Neuronal stem cell (in vitro differentiated cells): ENCODE measurements at regions not wholly inside any gene's neighbourhood (a gene's known extent, or its start where the extent isn't known, plus 50 kb on each side); places are given as distances from the start of the nearest gene placed in this dataset.

Experiments used
- DNase-seq: peaks from one replicate; pipeline ENCODE4 v3.0.0-alpha.2; 2013; ENCODE audit warnings: low spot score
- H2AFZ ChIP-seq: one replicate; pipeline ENCODE4 v1.6.1; 2013; ENCODE audit warnings: mild to moderate bottlenecking, low read length, inconsistent platforms
- H2AK5ac ChIP-seq: 2 replicates; pipeline ENCODE4 v1.6.1; 2013; ENCODE audit warnings: low read depth, mild to moderate bottlenecking, inconsistent platforms, low read length, moderate library complexity, mixed read lengths
- H2BK120ac ChIP-seq: 2 replicates; pipeline ENCODE4 v1.6.1; 2013; ENCODE audit warnings: low read depth, mild to moderate bottlenecking, inconsistent platforms, low read length, moderate library complexity, mixed read lengths
- H2BK12ac ChIP-seq: one replicate; pipeline ENCODE4 v1.6.1; 2013; ENCODE audit warnings: low read length, inconsistent platforms
- H2BK15ac ChIP-seq: 2 replicates; pipeline ENCODE4 v1.6.1; 2013; ENCODE audit warnings: mild to moderate bottlenecking, low read length, inconsistent platforms, mixed read lengths
- H2BK5ac ChIP-seq: one replicate; pipeline ENCODE4 v1.6.1; 2013; ENCODE audit warnings: inconsistent platforms, mild to moderate bottlenecking, low read length, moderate library complexity
- H3K14ac ChIP-seq: one replicate; pipeline ENCODE4 v1.6.1; 2013; ENCODE audit warnings: low read length, inconsistent platforms
- H3K18ac ChIP-seq: 2 replicates; pipeline ENCODE4 v1.6.1; 2013; ENCODE audit warnings: low read length, inconsistent platforms
- H3K23ac ChIP-seq: 2 replicates; pipeline ENCODE4 v1.6.1; 2013; ENCODE audit warnings: low read depth, mild to moderate bottlenecking, mixed read lengths, low read length, inconsistent platforms; ENCODE audit not compliant: poor library complexity
- H3K27ac ChIP-seq: replicated peaks from 3 replicates; pipeline ENCODE4 v1.5.1; 2013; ENCODE audit warnings: low read length, inconsistent platforms
- H3K27me3 ChIP-seq, 3 experiments: 2 replicates each; pipeline ENCODE4 v1.6.1; 2013; ENCODE audit warnings: low read length in 3 of 3, mild to moderate bottlenecking in 2 of 3, inconsistent platforms in 1 of 3, low read depth in 1 of 3, mixed read lengths in 1 of 3, moderate library complexity in 1 of 3; ENCODE audit not compliant: control insufficient read depth in 3 of 3, insufficient read depth in 3 of 3
- H3K36me3 ChIP-seq, 2 donors: replicated peaks in 1 of 2; 2 replicates each; pipeline ENCODE4 v1.6.1; 2013; ENCODE audit warnings: low read length in 2 of 2; ENCODE audit not compliant: control insufficient read depth in 2 of 2, insufficient read depth in 2 of 2
- H3K4ac ChIP-seq: 2 replicates; pipeline ENCODE4 v1.6.1; 2013; ENCODE audit warnings: inconsistent platforms, mild to moderate bottlenecking, low read length, moderate library complexity
- H3K4me1 ChIP-seq, 2 donors: 1 replicate in 1 of 2; 2 replicates in 1 of 2; pipeline ENCODE4 v1.6.1; 2013; ENCODE audit warnings: low read length in 2 of 2, low read depth in 1 of 2; ENCODE audit not compliant: control insufficient read depth in 2 of 2, insufficient read depth in 1 of 2
- H3K4me2 ChIP-seq: one replicate; pipeline ENCODE4 v1.6.1; 2013; ENCODE audit warnings: mild to moderate bottlenecking, low read length, inconsistent platforms; ENCODE audit not compliant: insufficient read depth, poor library complexity, severe bottlenecking
- H3K4me3 ChIP-seq, 2 donors: 2 replicates each; pipeline ENCODE4 v1.5.1; 2013; ENCODE audit warnings: low read length in 2 of 2, mild to moderate bottlenecking in 2 of 2, inconsistent platforms in 1 of 2, moderate library complexity in 1 of 2
- H3K79me1 ChIP-seq: one replicate; pipeline ENCODE4 v1.6.1; 2013; ENCODE audit warnings: low read depth, mild to moderate bottlenecking, inconsistent platforms, low read length, moderate library complexity
- H3K9ac ChIP-seq: one replicate; pipeline ENCODE4 v1.6.1; 2013; ENCODE audit warnings: mild to moderate bottlenecking, low read depth, low read length, inconsistent platforms; ENCODE audit not compliant: poor library complexity
- H3K9me3 ChIP-seq, 2 donors: replicated peaks in 1 of 2; 2 replicates each; pipeline versions ENCODE3 to v1.6.1; 2013; ENCODE audit warnings: low read length in 2 of 2, mild to moderate bottlenecking in 2 of 2, inconsistent platforms in 1 of 2, low read depth in 1 of 2, mixed read lengths in 1 of 2, moderate library complexity in 1 of 2; ENCODE audit not compliant: control insufficient read depth in 2 of 2, insufficient read depth in 1 of 2
- H4K8ac ChIP-seq: one replicate; pipeline ENCODE4 v1.6.1; 2013; ENCODE audit warnings: low read depth, mild to moderate bottlenecking, inconsistent platforms, low read length, moderate library complexity
- H4K91ac ChIP-seq: one replicate; pipeline ENCODE4 v1.6.1; 2013; ENCODE audit warnings: low read length, low read depth, mild to moderate bottlenecking, inconsistent platforms; ENCODE audit not compliant: poor library complexity
- WGBS, 2 donors: extraction: QIAGEN DNeasy Blood & Tissue Kit; methylation state at CpG; one replicate each; pipeline ENCODE4 v1.1.7; 2013; ENCODE audit warnings: missing lambda C conversion rate in 2 of 2, mixed read lengths in 1 of 2; ENCODE audit not compliant: insufficient read length in 2 of 2, insufficient replicate concordance in 1 of 2; ENCODE audit errors: extremely low coverage in 2 of 2; 5-methylcytosine and 5-hydroxymethylcytosine counted together

DNA sequence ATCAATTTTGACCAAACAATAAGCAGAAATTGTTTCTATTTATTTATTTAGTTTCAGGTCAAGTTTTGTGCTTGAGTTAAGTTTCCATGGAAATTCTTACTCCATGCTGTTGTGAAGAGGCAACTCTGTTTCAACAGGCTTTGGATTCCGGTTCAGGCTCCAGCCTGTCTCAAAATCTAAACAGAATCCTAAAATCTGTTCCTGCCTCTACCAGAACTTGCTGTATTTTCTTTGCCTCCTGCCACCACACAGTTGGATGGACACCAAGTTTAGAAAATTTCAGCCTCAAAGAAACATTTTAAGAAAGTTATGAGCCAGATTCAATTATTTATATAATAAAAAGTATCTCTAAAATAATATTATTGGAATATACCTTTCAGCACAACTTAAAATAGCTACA is 330.9 kb downstream of the FOXG1 start:
- H3K36me3 ChIP-seq: no peaks in the 10 kb centered on the region
- peaks cover 0 to 2% of the 10 kb centered on the region in 2 donors for H3K4me1 ChIP-seq
- no peaks in the 10 kb centered on the region for H3K27me3 ChIP-seq
- H3K4me3 ChIP-seq: no peak overlapping the region
- H3K4me2 ChIP-seq: no peak overlapping the region
- WGBS, 2 donors: no CpG with 5 or more reads among the region's 1 CpG
- H3K23ac ChIP-seq: no peak overlapping the region
- no peak overlapping the region for H2BK120ac ChIP-seq
- no peak for DNase-seq
- no peak overlapping the region for H2AFZ ChIP-seq
- H3K9me3 ChIP-seq: no peaks in the 10 kb centered on the region
- H4K8ac ChIP-seq: no peak overlapping the region
- H2BK15ac ChIP-seq: no peak overlapping the region
- H2BK12ac ChIP-seq: no peak overlapping the region
- no peak overlapping the region for H3K18ac ChIP-seq
- H3K14ac ChIP-seq: no peak overlapping the region
- H4K91ac ChIP-seq: no peak overlapping the region
- no peak overlapping the region for H3K9ac ChIP-seq
- H2BK5ac ChIP-seq: no peak overlapping the region
- H2AK5ac ChIP-seq: no peak overlapping the region
- no peaks in the 10 kb centered on the region for H3K79me1 ChIP-seq
- H3K27ac ChIP-seq: no peak overlapping the region
- no peak overlapping the region for H3K4ac ChIP-seq

DNA sequence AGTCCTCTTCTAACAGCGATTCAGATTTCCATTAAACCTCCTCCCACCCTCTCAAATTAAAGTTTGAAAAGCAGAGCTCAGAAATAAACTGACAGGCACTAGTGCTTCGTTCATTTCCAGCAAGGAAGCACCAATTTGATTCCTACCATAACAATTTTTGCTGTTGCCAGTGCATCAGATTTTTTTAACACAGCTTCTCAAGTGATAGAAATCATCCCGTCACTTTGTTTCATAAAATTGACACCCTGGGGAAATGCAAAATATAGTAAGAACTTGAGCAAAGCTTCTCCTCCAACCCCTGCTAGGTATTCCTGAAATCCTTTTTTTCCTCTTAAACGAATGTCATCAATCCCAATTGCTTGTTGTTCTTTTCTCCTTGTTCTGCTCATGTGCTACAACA is 332.1 kb downstream of the FOXG1 start:
- H2BK15ac ChIP-seq: no peak overlapping the region
- no peak overlapping the region for H4K91ac ChIP-seq
- H3K4me2 ChIP-seq: no peak overlapping the region
- no peak overlapping the region for H4K8ac ChIP-seq
- no peak overlapping the region for H3K23ac ChIP-seq
- no peaks in the 10 kb centered on the region for H3K9me3 ChIP-seq
- no peak overlapping the region for H2BK5ac ChIP-seq
- H2AFZ ChIP-seq: no peak overlapping the region
- H3K79me1 ChIP-seq: no peaks in the 10 kb centered on the region
- DNase-seq: no peak
- H3K9ac ChIP-seq: no peak overlapping the region
- H3K18ac ChIP-seq: no peak overlapping the region
- no peak overlapping the region for H2BK12ac ChIP-seq
- no peak overlapping the region for H3K4me3 ChIP-seq
- no peaks in the 10 kb centered on the region for H3K36me3 ChIP-seq
- WGBS, 2 donors: no CpG with 5 or more reads among the region's 4 CpGs
- no peak overlapping the region for H3K14ac ChIP-seq
- no peak overlapping the region for H3K4ac ChIP-seq
- no peak overlapping the region for H2AK5ac ChIP-seq
- no peak overlapping the region for H3K27ac ChIP-seq
- no peak overlapping the region for H2BK120ac ChIP-seq
- H3K4me1 ChIP-seq: peaks cover 0 to 2% of the 10 kb centered on the region in 2 donors
- no peaks in the 10 kb centered on the region for H3K27me3 ChIP-seq

DNA sequence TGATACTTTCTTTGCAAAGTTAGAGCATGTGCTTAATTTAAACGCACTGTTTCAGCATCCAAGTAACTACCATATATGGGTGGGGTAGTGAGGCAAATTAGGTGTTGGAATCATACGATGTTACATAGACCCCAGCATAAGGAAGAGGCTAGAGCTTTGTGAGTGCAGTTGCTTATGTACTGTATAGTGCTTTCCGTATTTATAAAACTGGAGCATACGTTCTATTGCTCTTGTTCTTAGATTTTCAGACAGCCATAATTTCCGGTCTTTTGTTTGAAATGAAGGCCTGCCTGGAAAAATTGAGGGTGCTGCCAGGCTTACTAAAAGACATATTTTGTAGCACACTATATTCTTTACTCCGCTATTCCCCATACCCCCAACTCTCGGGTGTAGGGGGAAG is 335.7 kb downstream of the FOXG1 start:
- no peak overlapping the region for H3K9ac ChIP-seq
- no peaks in the 10 kb centered on the region for H3K79me1 ChIP-seq
- no peak overlapping the region for H3K4ac ChIP-seq
- no peak overlapping the region for H3K14ac ChIP-seq
- no peak overlapping the region for H4K8ac ChIP-seq
- H3K4me2 ChIP-seq: no peak overlapping the region
- H3K36me3 ChIP-seq: no peaks in the 10 kb centered on the region
- H3K9me3 ChIP-seq: no peaks in the 10 kb centered on the region
- H3K18ac ChIP-seq: no peak overlapping the region
- H2AFZ ChIP-seq: no peak overlapping the region
- DNase-seq: no peak
- H3K4me1 ChIP-seq: peaks cover 0 to 2% of the 10 kb centered on the region in 2 donors
- H3K27ac ChIP-seq: no peak overlapping the region
- no peak overlapping the region for H4K91ac ChIP-seq
- H3K23ac ChIP-seq: no peak overlapping the region
- no peak overlapping the region for H2AK5ac ChIP-seq
- WGBS, 2 donors: no CpG with 5 or more reads among the region's 7 CpGs
- H3K4me3 ChIP-seq: no peak overlapping the region
- no peak overlapping the region for H2BK120ac ChIP-seq
- no peak overlapping the region for H2BK5ac ChIP-seq
- no peak overlapping the region for H2BK12ac ChIP-seq
- H3K27me3 ChIP-seq: no peaks in the 10 kb centered on the region
- H2BK15ac ChIP-seq: no peak overlapping the region

DNA sequence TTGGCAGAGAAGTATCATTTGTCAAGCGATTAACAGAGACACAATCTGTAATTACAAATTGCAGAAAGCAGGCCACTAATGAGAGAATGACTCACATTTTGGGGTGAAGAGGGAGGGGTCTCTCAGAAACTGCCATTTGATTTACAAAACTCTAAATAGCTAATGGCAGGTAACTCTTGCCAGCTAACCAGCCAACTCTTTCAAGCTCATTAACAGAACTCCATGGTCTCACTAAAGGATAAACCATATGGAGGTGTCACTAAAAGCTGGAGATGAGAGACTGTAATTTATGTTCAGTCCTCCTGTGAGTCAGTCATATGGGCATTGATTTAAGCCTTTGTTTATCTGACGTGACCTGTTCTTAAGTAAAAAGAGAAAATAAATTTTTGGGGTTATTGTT is 336.4 kb downstream of the FOXG1 start:
- Histone ChIP-seq H3K27me3 (no peaks in the 10 kb centered on the region), H2AFZ (no peak overlapping the region), H3K4me3 (no peak overlapping the region), H2BK15ac (no peak overlapping the region), H3K4ac (no peak overlapping the region), H3K27ac (no peak overlapping the region), H2BK12ac (no peak overlapping the region), H3K23ac (no peak overlapping the region), H2AK5ac (no peak overlapping the region), H2BK120ac (no peak overlapping the region), H3K4me1 (peaks cover 0 to 2% of the 10 kb centered on the region in 2 donors), H3K79me1 (no peaks in the 10 kb centered on the region), H3K9me3 (no peaks in the 10 kb centered on the region), H4K91ac (no peak overlapping the region), H3K14ac (no peak overlapping the region), H3K4me2 (no peak overlapping the region), H3K9ac (no peak overlapping the region), H3K36me3 (no peaks in the 10 kb centered on the region), H3K18ac (no peak overlapping the region), H2BK5ac (no peak overlapping the region), H4K8ac (no peak overlapping the region)
- WGBS, 2 donors: no CpG with 5 or more reads among the region's 2 CpGs
- DNase-seq: no peak
